ENCODE measurements at regions not wholly inside any gene's neighbourhood (a gene's known extent, or its start where the extent isn't known, plus 50 kb on each side); places are given as distances from the start of the nearest gene placed in this dataset.

GRCh38 chr13:74921326-74921725 lies 560.6 kb downstream of the TBC1D4 start:
- Histone ChIP-seq H3K9me1 (ENCODE audit: control insufficient read depth, extremely low read depth, insufficient read depth, low read length) (no peaks in the 10 kb centered on the region), H3K79me2 (ENCODE audit: control insufficient read depth, insufficient read depth, low read length) (no peaks in the 10 kb centered on the region), H4K20me1 (ENCODE audit: control insufficient read depth, extremely low read depth, insufficient read depth, low read length) (no peaks in the 10 kb centered on the region), H2AFZ (ENCODE audit: control insufficient read depth, low read length) (no peak overlapping the region), H3K36me3 (ENCODE audit: control insufficient read depth in 2 of 2, extremely low read depth in 1 of 2, insufficient read depth in 2 of 2, low read length in 2 of 2) (no peaks in the 10 kb centered on the region), H3K4me2 (ENCODE audit: control insufficient read depth, extremely low read depth, insufficient read depth, low read depth, low read length) (no peak overlapping the region), H3K9me3 (ENCODE audit: control insufficient read depth, low read depth, low read length) (no peaks in the 10 kb centered on the region), H3K27me3 (ENCODE audit: control insufficient read depth, extremely low read depth, insufficient read depth, low read length) (no peaks in the 10 kb centered on the region), H3K4me1 (ENCODE audit: control insufficient read depth, extremely low read depth, insufficient read depth, low read length) (no peaks in the 10 kb centered on the region), H3K9ac (ENCODE audit: control insufficient read depth, extremely low read depth, insufficient read depth, low read length) (no peak overlapping the region), H3K4me3 (ENCODE audit: control insufficient read depth in 2 of 3, extremely low read depth in 1 of 3, insufficient read depth in 2 of 3, low read depth in 1 of 3, low read length in 3 of 3) (no peak overlapping the region), H3K27ac (ENCODE audit: control insufficient read depth, insufficient read depth, low read length) (no peak overlapping the region)
- dilution Hi-C loops (cut with MboI; ENCODE audit: extremely low pct_ligation_motif_present, low sequenced_read_pairs) = no loop called here
- no peak for TF ChIP-seq CTCF (optimal IDR thresholded peaks at IDR 0.05 in 1 of 3, IDR thresholded peaks at IDR 0.05 in 1 of 3, conservative IDR thresholded peaks at IDR 0.05 in 1 of 3; ENCODE audit: extremely low read depth in 1 of 3, insufficient read depth in 2 of 3, low read length in 3 of 3)
- TF ChIP-seq EZH2 (IDR thresholded peaks at IDR 0.05; ENCODE audit: low read length) = no peak
- FAIRE-seq = no peak
- no peak for DNase-seq (ENCODE audit: low read depth, low spot score)

GRCh38 chr13:74920920-74921319 lies 561.0 kb downstream of the TBC1D4 start:
- TF ChIP-seq EZH2 (IDR thresholded peaks at IDR 0.05; ENCODE audit: low read length) = no peak
- no peak for TF ChIP-seq CTCF (optimal IDR thresholded peaks at IDR 0.05 in 1 of 3, IDR thresholded peaks at IDR 0.05 in 1 of 3, conservative IDR thresholded peaks at IDR 0.05 in 1 of 3; ENCODE audit: extremely low read depth in 1 of 3, insufficient read depth in 2 of 3, low read length in 3 of 3)
- H3K9ac ChIP-seq (ENCODE audit: control insufficient read depth, extremely low read depth, insufficient read depth, low read length) = no peak overlapping the region
- no peak overlapping the region for H3K27ac ChIP-seq (ENCODE audit: control insufficient read depth, insufficient read depth, low read length)
- H3K9me1 ChIP-seq (ENCODE audit: control insufficient read depth, extremely low read depth, insufficient read depth, low read length) = no peaks in the 10 kb centered on the region
- no peaks in the 10 kb centered on the region for H3K27me3 ChIP-seq (ENCODE audit: control insufficient read depth, extremely low read depth, insufficient read depth, low read length)
- H3K36me3 ChIP-seq (ENCODE audit: control insufficient read depth in 2 of 2, extremely low read depth in 1 of 2, insufficient read depth in 2 of 2, low read length in 2 of 2) = no peaks in the 10 kb centered on the region
- no peaks in the 10 kb centered on the region for H3K79me2 ChIP-seq (ENCODE audit: control insufficient read depth, insufficient read depth, low read length)
- dilution Hi-C loops (cut with MboI; ENCODE audit: extremely low pct_ligation_motif_present, low sequenced_read_pairs) = no loop called here
- no peak overlapping the region for H3K4me3 ChIP-seq (ENCODE audit: control insufficient read depth in 2 of 3, extremely low read depth in 1 of 3, insufficient read depth in 2 of 3, low read depth in 1 of 3, low read length in 3 of 3)
- no peaks in the 10 kb centered on the region for H4K20me1 ChIP-seq (ENCODE audit: control insufficient read depth, extremely low read depth, insufficient read depth, low read length)
- DNase-seq (ENCODE audit: low read depth, low spot score) = no peak
- no peak overlapping the region for H3K4me2 ChIP-seq (ENCODE audit: control insufficient read depth, extremely low read depth, insufficient read depth, low read depth, low read length)
- no peaks in the 10 kb centered on the region for H3K9me3 ChIP-seq (ENCODE audit: control insufficient read depth, low read depth, low read length)
- no peaks in the 10 kb centered on the region for H3K4me1 ChIP-seq (ENCODE audit: control insufficient read depth, extremely low read depth, insufficient read depth, low read length)
- FAIRE-seq = no peak
- no peak overlapping the region for H2AFZ ChIP-seq (ENCODE audit: control insufficient read depth, low read length)
